Neutrophil (primary cell): ENCODE measurements at regions not wholly inside any gene's neighbourhood (a gene's known extent, or its start where the extent isn't known, plus 50 kb on each side); places are given as distances from the start of the nearest gene placed in this dataset.
"Not testable (repeated sequence)": the region's sequence is repeated elsewhere in the genome, so short reads cannot be mapped to it uniquely, and the experiment has no call there.

Experiments
- H3K27ac ChIP-seq: fragments of 200-600 bp; sonication (generic); 2 replicates; pipeline ENCODE4 v1.5.1; 2016; ENCODE audit warnings: mild to moderate bottlenecking, moderate library complexity
- H3K27me3 ChIP-seq: fragments of 200-600 bp; sonication (generic); 2 replicates; pipeline ENCODE4 v1.6.0; 2016; ENCODE audit warnings: mild to moderate bottlenecking
- H3K36me3 ChIP-seq: fragments of 200-600 bp; sonication (generic); 2 replicates; pipeline ENCODE4 v1.5.1; 2017
- H3K4me1 ChIP-seq, 2 experiments: fragments of 200-600 bp in 1 of 2; sonication (generic) in 1 of 2; 1 replicate in 1 of 2; 2 replicates in 1 of 2; pipeline versions ENCODE4 v1.5.1 to v1.6.1; 2013 to 2016; ENCODE audit warnings: low read depth in 1 of 2, low read length in 1 of 2, mild to moderate bottlenecking in 1 of 2, moderate library complexity in 1 of 2; ENCODE audit not compliant: control insufficient read depth in 1 of 2, insufficient read depth in 1 of 2
- H3K4me3 ChIP-seq, 2 experiments: fragments of 200-600 bp in 1 of 2; sonication (generic) in 1 of 2; 1 replicate in 1 of 2; 2 replicates in 1 of 2; pipeline ENCODE4 v1.5.1; 2013 to 2016; ENCODE audit warnings: low read depth in 1 of 2, low read length in 1 of 2, mild to moderate bottlenecking in 1 of 2, moderate library complexity in 1 of 2
- H3K9me3 ChIP-seq: fragments of 200-600 bp; sonication (generic); 2 replicates; pipeline ENCODE4 v1.5.1; 2016
- CTCF ChIP-seq: fragments of 200-600 bp; sonication (generic); IDR thresholded peaks from 2 replicates; pipeline ENCODE4 v1.5.1; 2016; ENCODE audit warnings: antibody characterized with exemption

DNA sequence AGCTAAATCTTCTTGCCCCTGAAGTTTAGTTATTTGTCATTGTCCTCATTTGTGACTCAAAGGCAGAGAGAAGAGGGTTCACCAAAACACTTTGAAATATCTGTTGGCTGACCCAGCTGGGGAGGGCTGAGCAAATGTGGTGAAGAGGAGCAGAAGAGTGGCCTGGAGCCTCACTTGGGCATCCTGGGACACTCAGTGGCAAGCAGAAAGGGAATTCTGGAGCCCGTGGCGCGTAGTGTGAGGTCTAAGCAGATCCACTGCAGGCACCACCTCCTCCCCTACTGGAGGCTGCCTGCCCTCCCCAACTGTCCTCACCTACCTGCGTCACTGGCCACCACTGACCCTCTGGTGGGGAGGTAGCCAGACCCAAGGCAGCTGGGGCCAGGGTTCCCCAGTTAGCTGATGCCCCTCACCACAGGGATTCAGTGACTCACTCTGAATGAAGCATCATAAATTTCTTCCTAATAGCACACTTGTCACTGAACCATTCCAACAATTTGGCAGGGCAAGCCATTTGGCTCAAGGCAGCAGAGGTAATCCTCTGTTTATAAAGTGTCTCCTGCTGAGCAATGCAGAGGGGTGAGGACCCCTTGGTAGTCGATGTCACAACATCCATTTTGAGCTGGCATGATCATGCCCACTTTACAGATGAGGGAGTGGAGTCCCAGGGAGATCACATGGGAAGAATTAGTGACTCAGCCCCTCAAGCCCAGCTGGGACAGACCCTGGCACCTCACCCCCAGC is 80.3 kb downstream of the NENF start:
- Histone ChIP-seq H3K4me3 (no peak overlapping the region), H3K27ac (no peak overlapping the region), H3K27me3 (peaks cover 81% of the 10 kb centered on the region), H3K4me1 (peaks cover 4 to 7% of the 10 kb centered on the region in 2 experiments), H3K36me3 (no peaks in the 10 kb centered on the region), H3K9me3 (no peaks in the 10 kb centered on the region)
- TF ChIP-seq CTCF = no peak

- Histone ChIP-seq H3K4me1 (peaks cover 4 to 7% of the 10 kb centered on the region in 2 experiments), H3K4me3 (no peak overlapping the region), H3K9me3 (no peaks in the 10 kb centered on the region), H3K27ac (no peak overlapping the region), H3K27me3 (peaks cover 84% of the 10 kb centered on the region), H3K36me3 (no peaks in the 10 kb centered on the region)
- TF ChIP-seq CTCF = no peak
These were observed 80.9 kb downstream of the NENF start for GRCh38 chr1:212513586-212513985.

- H3K27ac ChIP-seq = no peak overlapping the region
- H3K4me1 ChIP-seq = peaks cover 4 to 7% of the 10 kb centered on the region in 2 experiments
- no peak overlapping the region for H3K4me3 ChIP-seq
- H3K27me3 ChIP-seq = peaks cover 87% of the 10 kb centered on the region
- no peak for TF ChIP-seq CTCF
- H3K36me3 ChIP-seq = no peaks in the 10 kb centered on the region
- no peaks in the 10 kb centered on the region for H3K9me3 ChIP-seq
These were observed 81.4 kb downstream of the NENF start for GRCh38 chr1:212514056-212514614.

- H3K36me3 ChIP-seq = no peaks in the 10 kb centered on the region
- no peaks in the 10 kb centered on the region for H3K9me3 ChIP-seq
- H3K4me3 ChIP-seq = no peak overlapping the region
- peaks cover 4 to 7% of the 10 kb centered on the region in 2 experiments for H3K4me1 ChIP-seq
- H3K27ac ChIP-seq = no peak overlapping the region
- H3K27me3 ChIP-seq = peaks cover 86% of the 10 kb centered on the region
- no peak for TF ChIP-seq CTCF
These were observed 82.1 kb downstream of the NENF start for GRCh38 chr1:212514782-212515181.

DNA sequence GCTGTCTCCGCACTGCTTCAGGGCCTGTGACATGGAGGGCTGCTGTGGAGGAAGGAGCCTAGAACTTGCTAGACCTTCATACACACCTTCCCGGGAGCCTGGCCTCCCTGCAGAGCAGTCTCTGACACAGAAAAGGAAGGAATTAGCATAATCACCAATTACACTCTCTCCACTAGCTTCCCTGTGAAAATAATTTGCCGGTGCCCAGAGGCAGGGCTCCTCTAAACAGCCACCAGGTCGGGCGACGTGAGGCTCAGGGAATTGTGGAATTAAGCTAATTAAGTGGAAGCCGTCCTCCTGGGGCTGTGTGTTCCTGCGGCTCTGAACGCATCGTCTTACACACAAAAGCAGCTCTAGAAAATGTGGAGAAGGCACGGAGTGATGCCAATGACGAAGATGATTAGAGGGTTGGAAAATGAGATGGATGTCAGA is 82.6 kb downstream of the NENF start:
- no peaks in the 10 kb centered on the region for H3K9me3 ChIP-seq
- H3K27me3 ChIP-seq = peaks cover 84% of the 10 kb centered on the region
- no peak overlapping the region for H3K27ac ChIP-seq
- no peak overlapping the region for H3K4me3 ChIP-seq
- TF ChIP-seq CTCF = no peak
- H3K4me1 ChIP-seq = peaks cover 4 to 7% of the 10 kb centered on the region in 2 experiments
- H3K36me3 ChIP-seq = no peaks in the 10 kb centered on the region

- H3K4me3 ChIP-seq, H3K4me1 ChIP-seq, H3K9me3 ChIP-seq, H3K27ac ChIP-seq, H3K36me3 ChIP-seq: not testable (repeated sequence)
- H3K27me3 ChIP-seq = peaks cover 79% of the 10 kb centered on the region
These were observed 83.3 kb downstream of the NENF start for GRCh38 chr1:212516012-212516411.
